Stimulated activated CD4-positive, alpha-beta T cell treated with anti-CD3 and anti-CD28 coated beads, Interleukin-2, amount 100 ng/mL, for 4 hours (primary cell): ENCODE measurements at regions not wholly inside any gene's neighbourhood (a gene's known extent, or its start where the extent isn't known, plus 50 kb on each side); places are given as distances from the start of the nearest gene placed in this dataset.

Experiments
- DNase-seq: peaks from one replicate; pipeline ENCODE4 v3.0.0-alpha.2; 2020; ENCODE audit warnings: low read depth

DNA sequence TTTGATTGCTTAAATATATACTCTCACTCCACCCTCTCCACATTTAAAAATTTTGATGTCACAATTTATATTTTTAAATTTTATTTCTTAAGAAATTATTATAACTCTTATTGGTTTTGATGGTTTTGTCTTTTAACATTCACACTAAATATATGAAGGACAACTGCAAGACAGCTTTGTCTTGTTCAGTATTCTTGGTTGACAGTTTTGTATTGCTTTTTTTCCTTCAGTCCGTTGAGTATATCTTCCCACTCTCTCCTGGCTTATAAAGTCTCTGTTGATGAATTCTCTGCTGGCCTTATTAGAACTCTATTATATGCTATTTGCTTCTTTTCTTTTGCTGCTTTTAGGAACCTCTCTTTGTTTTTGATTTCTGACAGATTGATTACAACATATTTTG is 392.2 kb downstream of the C6orf118 start:
- no peak for DNase-seq

DNA sequence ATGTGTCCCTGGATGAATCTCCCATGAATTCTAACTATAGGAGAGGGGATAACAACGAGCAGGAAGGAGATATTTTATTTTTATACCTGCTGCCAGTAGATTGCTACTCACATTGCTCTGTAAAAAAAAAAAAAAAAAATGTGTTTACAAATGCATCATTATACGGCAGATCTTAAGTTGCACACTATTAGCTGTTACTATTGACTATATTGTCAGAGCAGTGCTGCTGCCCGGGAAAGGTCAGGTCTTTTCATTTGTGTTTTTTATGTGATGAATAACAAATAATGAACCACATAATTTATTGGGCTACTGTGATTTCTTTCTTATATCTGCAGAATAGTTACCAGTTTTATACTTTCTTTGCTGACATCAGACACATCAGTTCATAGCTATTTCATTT is 393.3 kb downstream of the C6orf118 start:
- DNase-seq, result no peak

DNA sequence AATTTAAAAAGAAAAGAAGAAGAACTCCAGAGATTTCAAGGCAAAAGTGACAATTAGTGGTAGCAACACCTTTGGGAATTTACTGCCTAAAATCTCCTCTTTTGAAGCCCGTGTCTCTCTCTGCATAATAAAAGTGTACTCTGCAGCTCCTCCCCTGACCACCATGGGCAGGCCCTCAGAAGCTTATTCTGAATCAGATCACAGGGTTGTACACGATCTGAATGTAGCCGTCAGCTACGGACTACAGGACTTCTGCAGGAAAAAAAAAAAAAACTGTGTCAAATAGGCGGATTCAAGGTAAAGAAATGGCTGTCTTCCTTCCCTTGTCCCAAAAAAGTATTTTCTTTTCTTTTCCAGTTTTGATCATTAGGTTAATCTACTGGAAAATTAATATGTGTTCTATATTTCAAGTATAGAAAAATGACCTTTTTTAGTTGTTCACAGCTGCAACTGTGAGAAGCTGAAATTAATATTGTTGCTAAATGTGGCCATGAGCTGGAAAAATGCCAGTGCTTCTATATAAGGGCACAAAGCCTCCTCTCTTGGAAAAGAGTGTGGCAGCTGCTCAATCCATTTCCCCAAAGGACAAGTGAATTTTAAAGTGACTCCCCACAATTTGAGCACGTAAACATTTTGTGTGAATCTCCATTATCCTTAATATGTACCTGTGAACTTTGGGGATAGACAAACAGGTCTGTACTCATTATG is 397.4 kb downstream of the C6orf118 start:
- no peak for DNase-seq

DNA sequence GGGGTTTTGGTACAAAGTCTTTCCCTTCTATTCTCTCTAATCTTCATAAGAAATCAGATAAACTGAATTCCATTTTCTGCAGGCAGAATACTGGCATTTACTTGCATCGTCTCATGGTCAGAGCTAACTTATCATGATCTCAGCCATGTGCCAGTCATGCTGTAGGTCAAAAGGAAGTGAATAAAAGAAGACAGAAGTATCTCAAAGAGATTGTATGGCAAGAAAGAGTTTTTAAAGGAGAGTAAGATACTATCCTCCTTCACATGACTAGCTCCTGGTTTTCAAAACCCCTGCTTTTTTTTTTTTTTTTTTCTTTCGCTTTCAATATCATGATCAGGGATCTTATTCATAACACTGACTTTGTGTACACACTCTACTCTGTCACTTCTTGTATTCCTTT is 398.3 kb downstream of the C6orf118 start:
- no peak for DNase-seq

DNA sequence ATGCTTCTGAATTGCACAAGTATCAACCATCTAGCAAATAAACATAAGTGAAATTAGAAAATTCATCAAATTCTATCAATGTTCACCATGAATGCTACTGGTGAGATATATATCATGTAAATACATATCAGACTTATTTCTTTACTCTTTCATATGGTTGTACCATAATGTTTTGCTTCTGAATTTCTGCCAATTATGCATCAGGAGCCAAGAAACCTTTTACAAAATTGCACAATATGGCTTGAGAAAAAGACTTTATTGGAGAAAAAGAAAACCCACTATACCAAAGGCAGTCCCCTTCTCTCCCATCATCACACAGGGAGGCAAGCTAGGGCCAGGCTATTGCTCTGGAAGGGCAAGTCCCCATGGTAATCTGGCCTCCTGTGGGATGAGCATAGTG is 402.6 kb downstream of the C6orf118 start:
- no peak for DNase-seq

DNA sequence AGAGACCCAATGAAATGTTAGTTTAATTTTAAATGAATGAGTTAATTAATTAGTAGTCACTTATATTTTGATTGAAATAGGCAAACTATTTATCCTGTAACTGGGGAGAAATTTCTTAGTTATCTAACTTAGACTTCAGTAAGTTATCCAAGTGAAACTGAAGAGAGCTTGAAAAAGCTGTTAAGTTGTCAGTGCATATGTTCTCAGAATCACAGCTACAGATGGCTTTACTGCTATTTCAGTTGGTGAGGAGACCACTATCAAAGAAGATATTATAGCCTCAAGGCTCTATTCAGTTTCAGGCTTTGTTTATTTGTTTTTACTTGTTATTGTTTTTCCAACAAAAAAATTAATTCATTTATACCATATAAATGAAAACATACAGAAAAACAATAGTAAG is 404.1 kb downstream of the C6orf118 start:
- DNase-seq, result no peak

DNA sequence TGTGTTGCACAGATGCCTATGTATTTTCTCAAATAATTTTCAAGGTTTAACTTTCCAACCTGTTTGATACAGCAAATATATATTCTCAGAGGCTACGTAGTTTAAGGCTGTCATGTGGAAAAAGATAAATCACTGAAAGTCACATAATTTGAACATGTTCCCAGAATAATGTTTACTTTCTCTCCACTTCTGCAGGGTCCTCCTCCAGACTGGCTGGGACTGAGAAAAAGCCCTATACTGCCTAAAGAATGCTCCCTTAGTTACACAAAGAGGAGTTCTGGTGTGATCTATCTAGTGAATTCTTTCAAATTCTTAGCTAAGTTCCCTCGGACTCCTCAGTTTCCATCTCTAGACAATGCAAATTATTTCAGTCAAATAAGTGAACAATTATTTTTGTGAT is 411.0 kb downstream of the C6orf118 start:
- no peak for DNase-seq

DNA sequence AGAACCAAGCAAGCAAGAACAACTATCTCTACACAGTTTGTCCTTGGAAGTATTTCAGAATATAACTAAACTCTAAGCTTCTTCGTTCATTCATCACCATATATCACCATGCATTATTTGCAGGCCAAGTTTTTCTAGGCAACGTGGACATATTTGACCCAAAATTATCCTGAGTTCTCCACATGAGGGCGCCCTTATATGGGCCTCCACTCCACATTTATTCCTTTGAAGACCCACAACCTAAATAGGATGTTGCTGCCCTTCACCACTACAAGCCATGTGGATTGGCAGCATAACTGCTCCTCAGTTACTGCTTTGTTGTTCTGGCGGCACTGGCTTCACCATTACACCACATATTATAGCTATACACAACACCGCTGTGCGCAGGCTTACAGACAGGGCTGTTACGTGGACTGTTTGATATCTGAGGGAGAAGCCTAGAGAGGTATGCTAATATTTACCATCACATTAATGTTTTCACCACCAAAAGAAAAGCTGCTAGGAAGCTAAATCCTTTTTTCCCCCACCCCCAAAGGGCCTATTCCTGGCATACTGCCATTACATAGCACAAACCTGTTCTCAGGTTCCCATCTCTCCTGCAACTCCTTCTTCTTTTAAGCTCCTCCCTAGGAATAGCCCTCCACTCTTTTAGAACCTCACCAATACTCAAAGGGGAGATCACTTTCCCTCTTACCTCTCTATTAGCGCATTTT is 411.7 kb downstream of the C6orf118 start:
- DNase-seq, result no peak

DNA sequence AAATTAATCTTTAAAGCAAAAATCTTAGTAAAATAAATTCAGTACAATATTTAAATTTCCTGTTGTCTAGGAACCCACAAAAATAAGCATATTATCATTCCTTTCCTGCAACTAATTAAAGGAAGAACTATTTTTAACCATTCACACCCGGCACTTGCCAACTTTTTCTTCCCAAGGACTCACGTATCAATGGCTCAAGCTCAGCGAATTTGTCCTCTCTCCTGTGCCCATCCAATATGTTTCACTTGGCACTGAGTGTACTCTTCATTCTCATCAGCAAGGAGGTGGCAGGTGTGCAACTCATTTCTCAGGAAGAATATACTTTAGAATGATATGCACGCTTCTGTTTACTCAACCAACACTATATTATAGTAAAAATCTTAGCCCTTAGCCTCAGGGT is 419.4 kb downstream of the C6orf118 start:
- no peak for DNase-seq

DNA sequence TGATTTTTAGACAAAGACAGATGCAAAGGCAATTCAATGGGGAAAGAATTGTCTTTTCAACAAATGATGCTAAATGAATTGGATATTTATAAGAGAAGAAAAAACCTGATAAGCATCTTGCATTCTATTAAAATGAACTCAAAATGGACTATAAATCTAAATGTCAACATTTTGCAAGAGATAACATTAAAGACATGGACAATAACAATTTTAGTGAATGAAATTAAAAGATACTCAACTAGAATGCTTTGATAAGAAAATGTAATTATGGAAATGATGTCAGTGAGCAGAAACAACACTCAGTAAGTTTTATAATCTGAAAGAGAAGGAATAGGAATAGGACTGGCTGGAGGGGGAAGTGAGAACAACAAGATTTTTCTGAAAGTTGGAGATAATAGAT is 421.7 kb downstream of the C6orf118 start:
- no peak for DNase-seq

DNA sequence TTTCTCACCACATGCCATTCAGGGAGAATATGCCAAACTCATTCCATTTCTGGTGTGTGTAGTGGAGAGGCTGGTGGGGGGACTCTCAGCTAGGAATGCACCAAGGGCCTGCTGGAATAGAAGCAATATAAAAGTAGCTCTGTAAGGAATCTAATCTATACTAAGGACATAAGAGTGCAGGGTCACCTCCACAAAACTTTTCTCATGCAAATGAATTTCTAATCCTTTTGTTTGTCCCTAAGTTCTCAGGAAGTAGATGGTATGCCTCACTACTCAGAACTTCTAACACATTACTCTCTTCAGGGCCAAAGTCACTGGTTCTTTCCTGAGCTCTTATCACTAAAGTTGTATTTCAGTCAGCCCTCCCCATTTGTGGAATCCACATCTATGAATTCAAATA is 427.2 kb downstream of the C6orf118 start:
- no peak for DNase-seq

DNA sequence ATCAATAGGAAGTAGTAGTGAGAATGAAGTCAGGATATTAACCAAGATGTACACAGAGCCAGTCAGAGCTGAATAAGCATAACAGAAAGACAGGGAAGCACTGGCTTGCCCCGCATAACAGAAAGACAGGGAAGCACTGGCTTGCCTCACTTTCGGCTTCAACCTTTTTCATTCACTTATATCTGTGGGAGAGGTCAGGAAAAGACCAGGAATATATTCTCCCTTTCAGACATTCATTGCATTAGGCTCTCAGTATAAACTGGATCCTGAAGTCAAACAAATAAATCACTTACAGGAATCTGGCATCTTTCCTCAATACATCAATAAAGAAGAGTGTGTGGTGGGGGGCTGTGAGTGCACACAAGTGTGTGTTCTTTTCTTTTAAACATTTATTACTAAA is 437.6 kb downstream of the C6orf118 start:
- no peak for DNase-seq

DNA sequence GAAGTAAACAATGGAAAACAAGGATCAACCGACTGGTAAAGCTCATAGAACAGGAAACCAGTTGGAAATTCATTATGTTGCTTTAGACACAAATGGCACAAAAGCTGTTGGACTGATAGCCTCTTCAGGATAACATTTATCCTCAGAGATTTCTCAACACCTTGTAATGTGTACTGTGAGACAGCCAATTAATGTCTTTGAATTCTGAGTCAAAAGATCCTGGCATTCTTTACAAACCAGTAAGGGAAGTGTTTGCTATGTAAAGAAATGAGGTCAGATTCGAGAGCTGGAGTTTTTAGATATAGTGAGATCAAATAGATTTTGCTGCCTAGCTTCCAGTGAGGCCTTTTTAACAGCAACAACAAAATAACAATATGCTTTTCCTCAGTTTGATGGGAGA is 439.2 kb downstream of the C6orf118 start:
- DNase-seq, result no peak

DNA sequence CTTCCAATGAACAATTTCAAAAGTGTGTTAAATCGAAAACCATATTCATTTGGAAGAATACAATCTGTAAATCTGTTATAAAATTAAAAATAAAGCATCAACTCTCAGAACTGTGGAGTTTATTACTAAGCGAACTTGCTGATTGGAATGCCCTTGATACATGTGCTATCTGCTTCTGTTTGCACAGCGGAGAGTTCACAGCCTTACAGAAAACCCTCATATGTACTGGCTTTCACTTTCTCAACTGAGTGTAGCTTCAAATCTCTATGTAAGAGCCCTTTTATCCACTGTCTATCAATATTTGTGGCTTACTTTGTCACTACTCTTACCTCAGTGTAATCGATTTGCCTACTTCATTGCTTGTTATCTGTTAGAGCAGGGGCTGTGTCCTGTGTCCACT is 447.4 kb downstream of the C6orf118 start:
- no peak for DNase-seq

DNA sequence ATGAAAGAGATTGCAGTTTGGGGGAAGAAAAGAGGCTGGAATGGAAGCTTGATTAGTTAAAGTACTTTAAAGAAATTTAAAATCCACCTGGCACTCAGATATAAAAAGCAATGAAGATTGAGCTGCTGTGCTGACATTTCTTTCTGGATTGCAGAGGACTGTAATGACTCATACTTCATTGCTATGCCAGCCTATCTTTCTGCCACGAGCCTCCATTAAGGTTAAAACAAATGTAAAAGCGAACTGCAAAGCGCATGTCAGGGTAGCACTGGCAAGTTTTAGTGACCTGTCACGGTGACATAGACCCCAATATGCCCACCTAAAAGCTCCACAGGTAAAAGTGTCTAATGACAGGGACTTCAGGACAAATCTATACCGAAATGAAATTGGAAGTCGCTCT is 449.6 kb downstream of the C6orf118 start:
- no peak for DNase-seq

DNA sequence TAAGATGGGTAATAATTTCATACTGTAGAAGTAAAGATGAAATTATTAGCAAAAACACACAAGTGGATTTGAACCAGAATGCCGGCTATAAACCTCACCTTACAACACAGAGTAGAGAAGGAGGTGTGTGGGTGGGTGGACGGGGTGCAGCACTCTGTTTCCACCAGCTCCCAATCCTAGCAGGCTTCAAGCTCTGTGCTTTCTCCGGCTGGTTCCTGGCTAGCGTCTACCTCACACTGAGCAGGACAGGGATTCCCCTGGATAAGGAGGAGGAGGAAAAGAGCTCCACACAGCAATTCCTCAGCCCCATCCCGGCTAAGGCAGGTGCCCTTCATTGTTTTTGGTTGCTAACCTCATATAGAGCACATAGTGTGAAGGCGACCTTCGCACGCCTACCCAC is 453.3 kb downstream of the C6orf118 start:
- DNase-seq, result no peak

DNA sequence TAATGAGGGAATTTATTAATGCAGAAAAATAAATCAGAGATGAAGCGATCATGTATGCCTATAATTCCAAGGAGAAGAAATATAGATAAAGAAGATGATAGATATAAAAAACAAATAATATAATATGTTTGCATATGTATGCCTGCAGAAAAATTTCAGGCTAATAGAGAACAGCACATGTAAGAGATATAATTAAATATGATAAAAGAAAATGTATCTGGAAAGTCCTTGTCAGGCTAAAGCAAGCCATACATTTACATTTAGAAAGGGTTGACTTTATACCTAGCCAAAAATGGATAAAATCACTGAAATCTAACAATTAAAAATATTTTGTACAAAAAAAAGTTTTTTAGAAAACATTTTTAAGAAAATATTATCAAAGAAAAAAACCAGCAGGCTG is 454.1 kb downstream of the C6orf118 start:
- DNase-seq, result no peak

DNA sequence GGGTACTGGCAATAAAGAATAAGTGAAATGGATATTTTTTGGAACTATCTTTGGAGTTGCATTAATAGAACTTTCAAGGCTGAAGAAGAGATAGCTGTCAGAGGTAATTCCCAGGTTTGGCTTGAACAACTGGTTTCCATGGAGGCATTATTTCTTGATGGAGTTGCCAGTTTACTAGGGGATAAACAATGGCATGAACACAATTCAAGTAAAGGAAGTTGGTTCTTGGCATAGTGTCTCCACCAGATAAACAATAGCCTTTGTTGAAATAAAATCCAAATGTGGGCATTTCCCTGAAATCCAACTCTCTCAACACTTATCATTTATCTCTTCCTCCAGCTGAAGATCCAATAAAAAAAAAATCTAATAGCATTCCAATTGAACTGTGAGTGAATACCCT is 454.9 kb downstream of the C6orf118 start:
- no peak for DNase-seq

DNA sequence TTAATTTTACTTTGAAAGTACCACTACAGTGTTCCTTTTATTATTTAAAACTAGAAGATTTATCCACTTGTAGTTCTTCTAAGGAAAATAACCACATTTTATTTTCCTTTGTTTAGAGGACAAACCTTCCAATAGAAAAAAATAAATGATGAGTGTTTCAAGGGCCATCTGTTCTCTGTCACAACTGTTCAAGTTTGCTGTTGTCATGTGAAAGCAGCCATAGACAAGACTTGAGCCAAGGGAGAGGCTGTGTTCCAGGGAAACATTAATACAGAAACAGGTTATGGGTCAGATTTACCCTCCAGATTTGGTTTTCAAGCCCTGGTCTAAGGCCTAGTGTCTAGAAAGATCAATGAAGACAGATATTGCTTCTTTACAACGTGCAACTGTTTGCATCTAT is 463.6 kb downstream of the C6orf118 start:
- no peak for DNase-seq

DNA sequence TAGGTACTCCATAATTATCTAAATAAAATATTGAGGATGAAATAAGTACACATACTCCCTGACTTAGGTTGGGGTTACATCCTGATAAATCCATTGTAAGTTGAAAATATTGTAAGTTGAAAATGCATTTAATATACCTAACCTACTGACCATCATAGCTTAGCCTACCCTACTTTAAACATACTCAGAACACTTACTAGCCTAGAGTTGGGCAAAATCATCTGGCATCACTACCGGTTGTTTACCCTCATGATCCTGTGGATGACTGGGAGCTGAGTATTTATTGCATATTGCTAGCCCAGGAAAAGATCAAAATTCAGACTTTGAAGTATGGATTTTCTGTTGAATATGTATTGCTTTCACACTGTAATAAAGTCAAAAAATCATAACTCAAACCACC is 467.3 kb downstream of the C6orf118 start:
- no peak for DNase-seq

DNA sequence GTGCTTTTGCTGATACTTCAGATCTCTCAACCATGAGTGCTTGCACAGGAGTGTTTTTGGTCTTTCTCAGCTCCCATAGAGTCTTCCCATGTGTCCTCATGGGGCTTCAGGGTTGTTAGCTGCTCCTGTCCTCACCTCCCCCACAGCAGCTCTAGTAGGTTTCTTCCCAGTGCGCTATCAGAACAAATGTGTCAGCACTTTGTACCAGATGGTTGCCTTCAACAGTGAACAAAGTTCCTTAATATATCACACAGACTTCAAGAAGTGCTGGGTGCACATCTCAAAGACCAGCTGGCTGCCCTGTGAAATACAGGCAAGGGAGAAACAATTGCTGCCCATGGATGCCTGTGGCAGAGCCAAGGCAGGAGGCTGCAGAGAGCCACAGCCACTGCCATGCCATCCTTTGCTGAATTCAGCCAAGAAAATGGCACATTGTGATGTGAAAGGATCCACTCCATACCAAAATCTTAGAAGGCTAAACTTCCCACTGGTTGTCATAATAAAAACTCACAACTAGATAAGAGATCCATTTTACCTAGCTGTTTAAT is 471.3 kb downstream of the C6orf118 start:
- DNase-seq, result no peak

DNA sequence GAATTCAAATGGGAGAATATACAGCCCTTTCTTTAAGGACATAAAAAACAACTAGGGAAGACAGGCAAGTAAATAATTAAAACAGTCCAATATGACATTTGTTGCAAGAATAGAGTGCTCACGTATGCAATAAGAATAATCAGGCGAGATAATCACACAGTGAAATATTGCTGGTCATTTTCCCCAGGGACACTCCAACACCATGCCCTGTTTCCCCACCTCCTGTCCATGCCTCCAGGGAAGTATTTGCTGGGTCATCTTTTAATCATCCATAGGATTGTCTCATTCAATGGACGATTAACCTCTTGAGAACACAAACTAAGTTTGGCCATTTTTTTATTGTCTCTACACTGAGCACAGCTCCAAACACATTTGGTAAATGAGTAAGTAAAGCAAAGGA is 472.9 kb downstream of the C6orf118 start:
- no peak for DNase-seq

DNA sequence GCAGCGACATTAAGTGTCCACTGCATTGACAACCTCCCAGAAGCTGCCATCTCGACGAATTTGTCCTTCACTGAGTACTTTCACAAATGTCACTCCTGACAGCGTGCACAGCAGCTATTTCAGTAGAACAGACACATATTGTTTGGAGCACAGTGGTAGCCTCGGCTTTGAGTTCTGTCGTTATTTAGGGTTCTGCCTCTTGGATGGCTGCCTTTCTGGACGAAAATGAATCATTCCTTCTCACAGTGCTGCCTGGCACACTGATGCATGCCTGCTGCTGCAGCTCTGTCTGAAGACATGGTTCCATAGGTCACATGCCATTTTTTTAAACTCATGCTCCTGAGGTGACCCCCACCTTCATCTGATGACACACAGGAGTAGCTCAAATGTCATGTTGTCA is 477.0 kb downstream of the C6orf118 start:
- DNase-seq, result no peak

DNA sequence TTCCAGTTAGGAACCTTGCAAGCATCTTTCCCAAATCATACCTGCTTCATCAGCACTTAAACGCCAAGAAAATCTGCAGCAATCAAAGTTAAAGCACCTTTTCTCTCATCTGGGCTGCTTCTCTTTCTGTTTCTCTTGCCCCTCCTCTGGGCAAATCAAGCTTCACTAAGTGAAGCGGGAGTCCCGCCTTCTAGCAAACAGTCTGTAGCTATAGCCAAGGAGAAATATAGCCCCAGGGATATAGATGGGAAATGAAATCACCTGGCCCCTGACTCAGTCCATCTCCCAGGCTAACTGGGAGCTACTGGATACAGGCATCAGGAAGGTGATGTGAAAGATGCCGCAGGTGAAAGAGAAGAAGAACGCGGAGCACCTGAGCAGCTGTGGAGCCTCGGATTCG is 481.9 kb downstream of the C6orf118 start:
- DNase-seq, result no peak
